GM23248 (cell line): ENCODE measurements at regions not wholly inside any gene's neighbourhood (a gene's known extent, or its start where the extent isn't known, plus 50 kb on each side); places are given as distances from the start of the nearest gene placed in this dataset.

ENCODE experiments used
- EZH2 ChIP-seq: fragments of 200-600 bp; sonication (generic); IDR thresholded peaks from 2 replicates; pipeline ENCODE4 v1.6.1; 2018; ENCODE audit warnings: antibody characterized with exemption, mild to moderate bottlenecking; ENCODE audit not compliant: insufficient read depth, poor library complexity, severe bottlenecking
- EZH2phosphoT487 ChIP-seq: fragments of 200-600 bp; sonication (generic); IDR thresholded peaks from 2 replicates; pipeline ENCODE4 v1.6.1; 2018; ENCODE audit warnings: antibody characterized with exemption, moderate library complexity, mild to moderate bottlenecking, low read depth; ENCODE audit not compliant: insufficient read depth

GRCh38 chr5:10857338-10857733 lies 96.3 kb upstream of the DAP start:
- no peak for TF ChIP-seq EZH2
- no peak for TF ChIP-seq EZH2phosphoT487
